ENCODE measurements at regions not wholly inside any gene's neighbourhood (a gene's known extent, or its start where the extent isn't known, plus 50 kb on each side); places are given as distances from the start of the nearest gene placed in this dataset.

GRCh38 chr15:92831655-92832328, 68.3 kb upstream of the CHD2 start:
- peak overlapping the region; percentile 52 for H3K9ac ChIP-seq (ENCODE audit: extremely low read depth, low read length, poor library complexity, severe bottlenecking)
- no peaks in the 10 kb centered on the region for H3K9me3 ChIP-seq (ENCODE audit: control insufficient read depth, low read length)
- 0 to 1% methylated on average over 3 to 9 of the region's 10 CpGs for WGBS, 2 experiments (ENCODE audit: insufficient coverage in 1 of 2, insufficient read length in 1 of 2)
- Mint-ChIP-seq H3K4me3 (peak overlapping the region; percentile 44), H3K4me1 (peaks cover 27% of the 10 kb centered on the region), H3K36me3 (ENCODE audit: low read depth) (no peaks in the 10 kb centered on the region), H3K27me3 (ENCODE audit: insufficient read depth) (no peaks in the 10 kb centered on the region), H3K9me3 (no peaks in the 10 kb centered on the region), H3K27ac (peak overlapping the region; percentile 97)
- H3K27me3 ChIP-seq (ENCODE audit: control insufficient read depth, insufficient read depth, low read length, poor library complexity, severe bottlenecking): no peaks in the 10 kb centered on the region
- H3K4me3 ChIP-seq (ENCODE audit: low read length): peak overlapping the region; percentile 60
- DNase-seq: peak; percentile 97
- H3K27ac ChIP-seq (ENCODE audit: low read depth, low read length): peak overlapping the region; percentile 92
- no peaks in the 10 kb centered on the region for H3K36me3 ChIP-seq (ENCODE audit: control insufficient read depth, insufficient read depth, low read length)
- TF ChIP-seq CTCF (conservative IDR thresholded peaks at IDR 0.05): no peak
- H3K4me1 ChIP-seq (ENCODE audit: control insufficient read depth, insufficient read depth, low read length): peaks cover 18% of the 10 kb centered on the region

GRCh38 chr15:92833106-92833433, 67.1 kb upstream of the CHD2 start:
- Histone ChIP-seq H3K27ac (ENCODE audit: low read depth, low read length) (peak overlapping the region; percentile 92), H3K9me3 (ENCODE audit: control insufficient read depth, low read length) (no peaks in the 10 kb centered on the region), H3K27me3 (ENCODE audit: control insufficient read depth, insufficient read depth, low read length, poor library complexity, severe bottlenecking) (no peaks in the 10 kb centered on the region), H3K36me3 (ENCODE audit: control insufficient read depth, insufficient read depth, low read length) (no peaks in the 10 kb centered on the region), H3K4me3 (ENCODE audit: low read length) (no peak overlapping the region), H3K4me1 (ENCODE audit: control insufficient read depth, insufficient read depth, low read length) (peaks cover 18% of the 10 kb centered on the region), H3K9ac (ENCODE audit: extremely low read depth, low read length, poor library complexity, severe bottlenecking) (no peak overlapping the region)
- no peak for TF ChIP-seq CTCF (conservative IDR thresholded peaks at IDR 0.05)
- WGBS, 2 experiments (ENCODE audit: insufficient coverage in 1 of 2, insufficient read length in 1 of 2): 93 to 97% methylated on average over 4 of the region's 4 CpGs
- H3K9me3 Mint-ChIP-seq: no peaks in the 10 kb centered on the region
- H3K4me1 Mint-ChIP-seq: peaks cover 27% of the 10 kb centered on the region
- no peaks in the 10 kb centered on the region for H3K36me3 Mint-ChIP-seq (ENCODE audit: low read depth)
- H3K4me3 Mint-ChIP-seq: no peak overlapping the region
- no peak for DNase-seq
- H3K27me3 Mint-ChIP-seq (ENCODE audit: insufficient read depth): no peaks in the 10 kb centered on the region
- H3K27ac Mint-ChIP-seq: no peak overlapping the region

- Histone ChIP-seq H3K4me3 (ENCODE audit: low read length) (no peak overlapping the region), H3K27ac (ENCODE audit: low read depth, low read length) (peak overlapping the region; percentile 92), H3K36me3 (ENCODE audit: control insufficient read depth, insufficient read depth, low read length) (no peaks in the 10 kb centered on the region), H3K9ac (ENCODE audit: extremely low read depth, low read length, poor library complexity, severe bottlenecking) (no peak overlapping the region), H3K9me3 (ENCODE audit: control insufficient read depth, low read length) (no peaks in the 10 kb centered on the region), H3K27me3 (ENCODE audit: control insufficient read depth, insufficient read depth, low read length, poor library complexity, severe bottlenecking) (no peaks in the 10 kb centered on the region), H3K4me1 (ENCODE audit: control insufficient read depth, insufficient read depth, low read length) (peaks cover 18% of the 10 kb centered on the region)
- H3K4me1 Mint-ChIP-seq: peaks cover 27% of the 10 kb centered on the region
- no peak for TF ChIP-seq CTCF (conservative IDR thresholded peaks at IDR 0.05)
- H3K9me3 Mint-ChIP-seq: no peaks in the 10 kb centered on the region
- peak overlapping the region; percentile 52 for H3K27ac Mint-ChIP-seq
- 92 to 95% methylated on average over 1 to 5 of the region's 5 CpGs for WGBS, 2 experiments (ENCODE audit: insufficient coverage in 1 of 2, insufficient read length in 1 of 2)
- DNase-seq: no peak
- no peaks in the 10 kb centered on the region for H3K27me3 Mint-ChIP-seq (ENCODE audit: insufficient read depth)
- H3K4me3 Mint-ChIP-seq: no peak overlapping the region
- no peaks in the 10 kb centered on the region for H3K36me3 Mint-ChIP-seq (ENCODE audit: low read depth)
Observed at GRCh38 chr15:92833493-92834271, 66.4 kb upstream of the CHD2 start.

Data from endodermal cell (in vitro differentiated cells).